Prostate gland (tissue), 2 donors: ENCODE measurements at regions not wholly inside any gene's neighbourhood (a gene's known extent, or its start where the extent isn't known, plus 50 kb on each side); places are given as distances from the start of the nearest gene placed in this dataset.

Experiments
- DNase-seq: peaks from one replicate; pipeline ENCODE4 v3.0.0-alpha.2; 2019; ENCODE audit warnings: low spot score
- H3K27ac ChIP-seq, 2 donors: fragments of 200-600 bp; sonication (generic); 2 replicates each; pipeline ENCODE4 v1.5.1; 2017 to 2019
- H3K27me3 ChIP-seq: fragments of 200-600 bp; sonication (generic); replicated peaks from 2 replicates; pipeline ENCODE4 v1.5.1; 2019; ENCODE audit not compliant: insufficient read depth
- H3K36me3 ChIP-seq, 2 donors: fragments of 200-600 bp; sonication (generic); 1 replicate in 1 of 2; 2 replicates in 1 of 2; pipeline versions ENCODE4 v1.5.1 to v1.8.1; 2017 to 2019
- H3K4me1 ChIP-seq: fragments of 200-600 bp; sonication (generic); replicated peaks from 2 replicates; pipeline ENCODE4 v1.5.1; 2019
- H3K4me3 ChIP-seq, 2 donors: fragments of 200-600 bp; sonication (generic); 2 replicates each; pipeline ENCODE4 v1.5.1; 2017 to 2019
- H3K9me3 ChIP-seq: fragments of 200-600 bp; sonication (generic); 2 replicates; pipeline ENCODE4 v1.5.1; 2017
- POLR2A ChIP-seq: fragments of 450-650 bp; IDR thresholded peaks from one replicate; pipeline ENCODE4 v1.6.1; 2016; ENCODE audit warnings: antibody characterized with exemption, mild to moderate bottlenecking
- POLR2AphosphoS5 ChIP-seq: sonication (generic); formaldehyde crosslinking; IDR thresholded peaks from one replicate; pipeline ENCODE4 v1.6.1; 2017; ENCODE audit warnings: antibody characterized with exemption
- WGBS: methylation state at CpG from one replicate; pipeline ENCODE4 v1.1.5; 2018; 5-methylcytosine and 5-hydroxymethylcytosine counted together
- intact Hi-C: fragments of 100-400 bp; cut with DNase I; formaldehyde crosslinking; loops from one replicate; pipeline ENCODE4 v1.14.2; 2022
- TF ChIP-seq, protein P1 (sequence below), 4 experiments: fragments of 200-600 bp in 2 of 4; fragments of 450-650 bp in 2 of 4; sonication (generic) in 2 of 4; IDR thresholded peaks; 1 replicate in 3 of 4; 2 replicates in 1 of 4; pipeline ENCODE4 v1.5.1; 2016 to 2019; ENCODE audit warnings: antibody characterized with exemption in 4 of 4, mild to moderate bottlenecking in 2 of 4, moderate library complexity in 2 of 4

DNA sequence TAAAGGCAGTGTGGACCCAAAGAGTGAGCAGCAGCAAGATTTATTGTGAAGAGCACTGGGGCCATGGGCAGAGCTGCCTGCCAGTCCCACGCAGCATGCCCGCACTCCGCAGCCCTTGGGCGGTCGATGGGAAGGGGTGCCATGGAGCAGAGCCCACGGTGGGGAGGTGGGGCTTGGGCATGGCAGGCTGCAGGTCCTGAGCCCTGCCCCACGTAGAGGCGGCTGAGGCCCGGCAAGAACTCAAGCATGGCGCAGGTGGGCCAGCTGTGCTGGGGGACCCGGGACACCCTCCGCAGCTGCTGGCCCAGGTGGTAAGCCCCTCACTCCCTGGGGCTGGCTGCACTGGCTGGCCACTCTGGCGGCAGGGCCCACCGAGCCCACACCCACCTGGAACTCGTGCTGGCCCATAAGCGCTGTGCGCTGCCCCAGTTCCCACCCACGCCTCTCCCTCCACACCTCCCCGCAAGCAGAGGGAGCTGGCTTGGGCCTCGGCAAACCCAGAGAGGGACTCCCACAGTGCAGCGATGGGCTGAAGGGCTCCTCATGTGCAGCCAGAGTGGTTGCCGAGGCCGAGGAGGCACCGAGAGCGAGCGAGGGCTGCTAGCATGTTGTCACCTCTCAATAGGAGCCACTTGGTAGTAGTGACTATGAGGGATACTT, 1218.8 kb upstream of the EPHA6 start:
- no peak for DNase-seq
- Histone ChIP-seq H3K36me3 (no peaks in the 10 kb centered on the region), H3K4me1 (no peaks in the 10 kb centered on the region), H3K27me3 (no peaks in the 10 kb centered on the region), H3K27ac (no peak overlapping the region), H3K4me3 (no peak overlapping the region), H3K9me3 (no peaks in the 10 kb centered on the region)
- intact Hi-C loops: no loop called here
- TF ChIP-seq POLR2A (no peak), POLR2AphosphoS5 (no peak)
- TF ChIP-seq, protein P1, sequence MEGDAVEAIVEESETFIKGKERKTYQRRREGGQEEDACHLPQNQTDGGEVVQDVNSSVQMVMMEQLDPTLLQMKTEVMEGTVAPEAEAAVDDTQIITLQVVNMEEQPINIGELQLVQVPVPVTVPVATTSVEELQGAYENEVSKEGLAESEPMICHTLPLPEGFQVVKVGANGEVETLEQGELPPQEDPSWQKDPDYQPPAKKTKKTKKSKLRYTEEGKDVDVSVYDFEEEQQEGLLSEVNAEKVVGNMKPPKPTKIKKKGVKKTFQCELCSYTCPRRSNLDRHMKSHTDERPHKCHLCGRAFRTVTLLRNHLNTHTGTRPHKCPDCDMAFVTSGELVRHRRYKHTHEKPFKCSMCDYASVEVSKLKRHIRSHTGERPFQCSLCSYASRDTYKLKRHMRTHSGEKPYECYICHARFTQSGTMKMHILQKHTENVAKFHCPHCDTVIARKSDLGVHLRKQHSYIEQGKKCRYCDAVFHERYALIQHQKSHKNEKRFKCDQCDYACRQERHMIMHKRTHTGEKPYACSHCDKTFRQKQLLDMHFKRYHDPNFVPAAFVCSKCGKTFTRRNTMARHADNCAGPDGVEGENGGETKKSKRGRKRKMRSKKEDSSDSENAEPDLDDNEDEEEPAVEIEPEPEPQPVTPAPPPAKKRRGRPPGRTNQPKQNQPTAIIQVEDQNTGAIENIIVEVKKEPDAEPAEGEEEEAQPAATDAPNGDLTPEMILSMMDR (IDR thresholded peaks at IDR 0.05): no peak
- WGBS: 89% methylated on average over 23 of the region's 26 CpGs

DNA sequence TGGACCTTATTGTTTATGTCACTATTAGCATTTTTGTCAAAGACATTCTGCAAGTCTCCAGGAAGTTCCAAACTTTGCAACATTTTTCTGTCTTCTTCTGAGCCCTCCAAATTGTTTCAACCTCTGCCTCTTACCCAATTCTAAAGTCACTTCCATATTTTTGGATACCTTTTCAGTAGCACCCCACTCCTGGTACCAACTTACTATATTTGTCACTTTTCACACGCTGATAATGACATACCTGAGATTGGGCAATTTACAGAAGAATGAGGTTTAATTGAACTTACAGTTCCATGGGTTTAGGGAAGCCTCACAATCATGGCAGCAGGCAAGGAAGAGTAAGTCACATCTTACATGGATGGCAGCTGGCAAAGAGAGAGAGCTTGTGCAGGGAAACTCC, 1206.5 kb upstream of the EPHA6 start:
- no peaks in the 10 kb centered on the region for H3K9me3 ChIP-seq
- no peaks in the 10 kb centered on the region for H3K36me3 ChIP-seq
- WGBS: 97% methylated on average over 1 of the region's 1 CpG
- no peak overlapping the region for H3K4me3 ChIP-seq
- DNase-seq: no peak
- H3K27me3 ChIP-seq: no peaks in the 10 kb centered on the region
- H3K27ac ChIP-seq: no peak overlapping the region
- TF ChIP-seq POLR2A (no peak), POLR2AphosphoS5 (no peak)
- TF ChIP-seq, protein P1 (IDR thresholded peaks at IDR 0.05): no peak
- intact Hi-C loops: no loop called here
- H3K4me1 ChIP-seq: no peaks in the 10 kb centered on the region

DNA sequence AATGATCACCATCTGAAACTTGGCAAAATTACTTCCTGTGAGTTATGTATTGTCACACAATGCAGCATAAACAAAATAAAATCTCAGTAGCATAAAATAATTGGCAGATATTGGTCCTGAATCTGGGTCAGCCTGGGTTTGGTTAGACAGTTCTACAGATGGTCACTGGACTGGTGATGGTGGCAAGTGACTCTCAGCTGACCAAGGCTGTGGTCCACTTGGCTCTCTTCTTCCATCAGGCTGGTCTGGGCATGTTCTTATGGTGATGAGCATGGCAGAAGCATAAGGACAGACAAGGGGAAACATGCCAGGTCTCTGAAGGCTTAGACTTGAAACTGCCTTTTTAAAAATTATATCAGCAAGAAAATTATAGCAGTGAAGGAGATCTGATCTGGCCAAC, 1205.0 kb upstream of the EPHA6 start:
- Histone ChIP-seq H3K27me3 (no peaks in the 10 kb centered on the region), H3K36me3 (no peaks in the 10 kb centered on the region), H3K4me3 (no peak overlapping the region), H3K9me3 (no peaks in the 10 kb centered on the region), H3K27ac (no peak overlapping the region), H3K4me1 (no peaks in the 10 kb centered on the region)
- intact Hi-C loops: no loop called here
- no peak for DNase-seq
- TF ChIP-seq, protein P1 (IDR thresholded peaks at IDR 0.05): no peak
- no peak for TF ChIP-seq POLR2AphosphoS5
- TF ChIP-seq POLR2A: no peak

DNA sequence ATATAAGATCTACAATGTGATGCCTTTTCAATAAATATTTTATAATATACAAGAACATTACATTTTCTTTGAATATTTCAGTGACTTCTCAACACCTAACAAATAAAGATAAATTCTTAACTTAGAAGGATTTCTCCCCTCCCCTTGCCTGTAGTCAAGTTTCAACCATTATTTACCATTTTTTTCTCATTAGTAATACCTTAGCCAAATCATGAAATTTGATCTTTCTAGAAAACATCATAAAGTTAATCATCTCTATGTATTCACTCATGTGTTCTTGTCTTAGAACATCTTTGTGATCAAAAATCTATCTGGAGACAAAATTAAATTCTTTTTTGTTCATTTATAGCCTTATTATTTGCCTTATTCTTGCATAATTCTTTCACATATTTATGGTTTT, 1201.8 kb upstream of the EPHA6 start:
- Histone ChIP-seq H3K4me1 (no peaks in the 10 kb centered on the region), H3K27me3 (no peaks in the 10 kb centered on the region), H3K9me3 (no peaks in the 10 kb centered on the region), H3K36me3 (no peaks in the 10 kb centered on the region), H3K27ac (no peak overlapping the region), H3K4me3 (no peak overlapping the region)
- intact Hi-C loops: no loop called here
- TF ChIP-seq, protein P1 (IDR thresholded peaks at IDR 0.05): no peak
- TF ChIP-seq POLR2AphosphoS5 (no peak), POLR2A (no peak)
- DNase-seq: no peak

DNA sequence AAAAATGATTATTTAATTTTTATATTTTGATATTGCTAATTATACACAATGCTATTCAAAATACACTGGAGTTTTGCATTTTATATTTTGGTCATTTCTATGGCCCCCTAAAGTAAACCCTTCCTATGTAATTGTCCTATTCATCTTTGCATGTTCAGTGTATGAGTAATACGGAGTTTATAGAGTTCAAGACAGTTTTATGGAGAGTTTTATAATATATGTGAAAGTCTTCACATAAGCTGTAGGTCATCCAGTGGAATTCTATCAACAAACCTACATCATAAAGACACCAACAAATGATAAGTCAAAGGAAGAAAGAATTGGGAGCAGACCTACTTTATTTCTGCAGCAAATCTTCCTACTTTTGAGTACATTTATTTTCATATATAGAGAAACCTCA, 1200.4 kb upstream of the EPHA6 start:
- no peaks in the 10 kb centered on the region for H3K9me3 ChIP-seq
- no peaks in the 10 kb centered on the region for H3K36me3 ChIP-seq
- 52% methylated on average over 1 of the region's 1 CpG for WGBS
- TF ChIP-seq, protein P1 (IDR thresholded peaks at IDR 0.05): no peak
- TF ChIP-seq POLR2AphosphoS5: no peak
- no peak for TF ChIP-seq POLR2A
- H3K27me3 ChIP-seq: no peaks in the 10 kb centered on the region
- no peaks in the 10 kb centered on the region for H3K4me1 ChIP-seq
- H3K27ac ChIP-seq: no peak overlapping the region
- no peak overlapping the region for H3K4me3 ChIP-seq
- intact Hi-C loops: no loop called here
- DNase-seq: no peak
